ENCODE measurements at regions not wholly inside any gene's neighbourhood (a gene's known extent, or its start where the extent isn't known, plus 50 kb on each side); places are given as distances from the start of the nearest gene placed in this dataset.

DNA sequence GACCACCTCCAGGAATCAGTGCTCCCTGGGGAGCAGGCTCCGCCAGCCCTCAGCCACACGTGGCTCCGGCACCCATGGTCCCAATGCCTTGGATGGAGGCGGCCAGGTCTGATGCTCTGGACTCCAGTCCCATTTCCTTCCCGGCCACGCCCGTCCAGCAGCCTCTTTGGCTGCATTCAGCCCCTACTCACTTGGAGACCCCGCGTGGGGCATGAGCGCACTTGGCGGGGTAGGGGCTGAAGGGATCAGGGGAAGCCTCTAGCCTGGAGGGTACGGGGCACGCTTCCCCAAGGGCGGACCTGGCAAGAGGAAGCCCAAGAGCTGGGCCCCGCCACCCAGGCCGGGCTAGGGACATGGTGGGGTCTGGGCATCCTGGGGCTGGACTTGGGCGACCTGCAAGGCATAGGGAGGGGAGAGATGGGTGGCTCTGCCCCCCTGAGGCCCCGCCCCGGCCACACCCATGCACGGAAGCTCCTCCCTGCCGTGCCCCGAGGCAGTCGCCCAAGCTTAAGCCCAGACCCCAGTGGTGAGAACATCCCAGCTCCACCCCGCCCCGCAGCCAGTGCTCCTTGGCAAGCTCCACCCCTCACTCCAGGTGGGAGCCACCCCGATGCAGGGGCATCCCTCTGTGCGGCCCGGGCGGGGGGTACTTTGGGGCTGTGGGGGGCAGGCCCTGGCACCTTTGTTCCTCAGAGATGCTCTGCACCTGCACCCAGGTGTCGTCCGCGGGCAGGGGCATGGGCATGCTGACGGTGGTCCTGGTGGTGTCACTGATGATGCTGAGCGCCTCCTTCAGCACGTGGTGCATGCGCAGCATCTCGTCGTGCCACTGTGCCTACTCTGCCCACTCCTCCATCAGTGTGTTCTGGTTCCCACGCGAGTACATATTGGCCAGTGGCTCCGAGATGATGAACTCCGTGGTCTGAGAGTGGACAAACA, 163.5 kb downstream of the GOLGA6L4 start:
- TF ChIP-seq, protein P1, sequence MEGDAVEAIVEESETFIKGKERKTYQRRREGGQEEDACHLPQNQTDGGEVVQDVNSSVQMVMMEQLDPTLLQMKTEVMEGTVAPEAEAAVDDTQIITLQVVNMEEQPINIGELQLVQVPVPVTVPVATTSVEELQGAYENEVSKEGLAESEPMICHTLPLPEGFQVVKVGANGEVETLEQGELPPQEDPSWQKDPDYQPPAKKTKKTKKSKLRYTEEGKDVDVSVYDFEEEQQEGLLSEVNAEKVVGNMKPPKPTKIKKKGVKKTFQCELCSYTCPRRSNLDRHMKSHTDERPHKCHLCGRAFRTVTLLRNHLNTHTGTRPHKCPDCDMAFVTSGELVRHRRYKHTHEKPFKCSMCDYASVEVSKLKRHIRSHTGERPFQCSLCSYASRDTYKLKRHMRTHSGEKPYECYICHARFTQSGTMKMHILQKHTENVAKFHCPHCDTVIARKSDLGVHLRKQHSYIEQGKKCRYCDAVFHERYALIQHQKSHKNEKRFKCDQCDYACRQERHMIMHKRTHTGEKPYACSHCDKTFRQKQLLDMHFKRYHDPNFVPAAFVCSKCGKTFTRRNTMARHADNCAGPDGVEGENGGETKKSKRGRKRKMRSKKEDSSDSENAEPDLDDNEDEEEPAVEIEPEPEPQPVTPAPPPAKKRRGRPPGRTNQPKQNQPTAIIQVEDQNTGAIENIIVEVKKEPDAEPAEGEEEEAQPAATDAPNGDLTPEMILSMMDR (conservative IDR thresholded peaks at IDR 0.05), result no peak
- no peak for TF ChIP-seq ZFX (IDR thresholded peaks at IDR 0.05)
